ENCODE measurements at regions not wholly inside any gene's neighbourhood (a gene's known extent, or its start where the extent isn't known, plus 50 kb on each side); places are given as distances from the start of the nearest gene placed in this dataset.

DNA sequence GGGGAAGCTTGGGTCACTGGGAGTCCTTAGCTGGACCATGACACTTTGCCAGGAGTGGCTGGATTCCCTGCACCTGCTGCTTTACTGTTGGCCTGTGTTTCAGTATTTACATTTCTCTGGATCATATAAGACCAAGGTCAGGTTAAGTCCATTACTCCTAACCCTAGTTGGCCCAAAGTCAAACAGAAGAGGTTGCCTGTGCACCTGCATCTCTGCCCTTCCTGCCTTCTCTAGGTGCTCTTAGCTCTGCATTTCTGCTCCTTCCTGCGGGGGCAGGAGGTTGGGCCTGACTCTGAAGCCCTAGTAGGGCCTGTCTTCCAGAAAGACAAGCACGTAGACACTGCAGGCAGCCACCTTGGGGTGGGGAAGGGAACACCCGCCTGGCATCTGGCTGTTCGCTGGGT lies 124.3 kb downstream of the RPLP1 start:
- no peak for DNase-seq (ENCODE audit: low read depth in 3 of 3)

GRCh38 chr15:69577397-69577796 lies 124.8 kb downstream of the RPLP1 start:
- DNase-seq (ENCODE audit: low read depth in 3 of 3): no peak

- DNase-seq (ENCODE audit: low read depth in 3 of 3): no peak
Observed at GRCh38 chr15:69578252-69578651, 125.6 kb downstream of the RPLP1 start.

- DNase-seq (ENCODE audit: low read depth in 3 of 3): no peak
Observed at GRCh38 chr15:69578787-69579583, 126.4 kb downstream of the RPLP1 start.

DNA sequence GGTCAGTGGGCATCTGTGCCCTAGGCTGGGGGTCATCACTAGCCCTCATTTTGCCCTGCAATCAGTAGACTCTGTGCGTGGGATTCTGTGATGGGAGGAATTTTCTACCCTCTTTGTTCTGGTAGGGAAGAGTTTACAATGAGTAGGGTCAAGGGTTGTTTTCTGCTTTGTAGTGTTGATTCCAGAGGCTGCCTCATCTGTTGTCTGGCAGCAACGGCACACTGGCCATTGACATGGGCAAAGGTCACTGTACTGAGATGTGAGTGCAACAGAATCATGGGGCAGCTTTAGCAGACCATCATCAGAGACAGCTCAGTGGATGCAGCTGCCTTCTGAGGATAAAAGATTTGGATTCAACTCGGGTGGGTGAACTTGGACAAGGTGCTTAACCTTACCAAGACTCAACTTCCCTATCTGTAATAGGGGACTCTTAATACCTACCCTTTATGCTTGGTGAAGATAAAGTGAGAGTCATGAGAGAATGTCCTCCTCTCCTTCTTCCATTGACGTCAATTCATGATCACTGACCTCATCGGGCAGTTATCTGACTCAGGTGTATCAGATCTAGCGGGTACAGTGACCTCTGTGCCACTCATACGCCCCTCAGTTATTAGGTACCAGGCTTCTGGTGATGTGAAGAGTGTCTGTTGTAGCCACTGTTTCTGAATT lies 127.5 kb downstream of the RPLP1 start:
- DNase-seq (ENCODE audit: low read depth in 3 of 3): no peak

DNA sequence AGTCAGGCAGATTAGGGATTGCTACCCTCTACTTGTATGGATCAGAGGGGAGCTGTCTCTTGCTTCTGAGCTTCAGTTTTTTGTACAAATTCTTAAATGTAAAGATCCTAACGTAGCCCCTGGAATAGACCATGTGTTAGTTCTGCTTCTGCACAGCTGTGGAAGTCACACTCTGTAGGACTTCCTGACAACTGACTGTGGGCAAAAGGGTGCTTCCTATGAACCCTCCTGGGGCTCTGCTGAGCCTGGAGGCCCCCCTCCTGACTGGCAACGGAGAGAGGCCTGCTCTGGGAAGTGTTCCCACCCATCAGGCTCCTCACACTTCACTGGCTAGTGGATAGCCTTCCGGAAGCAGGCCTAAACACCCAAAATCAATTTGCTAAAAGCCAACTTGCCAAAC lies 131.0 kb downstream of the RPLP1 start:
- no peak for DNase-seq (ENCODE audit: low read depth in 3 of 3)

DNA sequence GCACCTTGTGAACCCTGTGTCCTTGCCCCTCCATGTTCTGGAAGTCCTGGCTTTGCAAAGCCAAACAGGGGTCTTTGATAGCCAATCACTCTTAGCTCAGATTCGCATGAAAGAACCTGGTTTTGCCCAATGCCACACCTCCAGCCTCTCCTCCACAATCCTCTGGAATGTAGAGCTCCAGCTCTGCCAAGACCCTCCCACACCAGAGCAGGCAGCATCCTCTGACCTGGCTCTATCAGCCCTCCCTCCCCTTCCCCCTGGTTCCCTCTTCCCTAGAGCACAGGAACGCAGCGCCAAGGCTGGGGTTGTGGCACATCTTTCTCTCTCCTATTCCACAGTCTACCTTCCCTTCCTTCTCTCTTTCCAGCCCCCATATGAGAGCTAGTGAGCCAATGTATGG lies 133.3 kb downstream of the RPLP1 start:
- DNase-seq (ENCODE audit: low read depth in 3 of 3): no peak

DNA sequence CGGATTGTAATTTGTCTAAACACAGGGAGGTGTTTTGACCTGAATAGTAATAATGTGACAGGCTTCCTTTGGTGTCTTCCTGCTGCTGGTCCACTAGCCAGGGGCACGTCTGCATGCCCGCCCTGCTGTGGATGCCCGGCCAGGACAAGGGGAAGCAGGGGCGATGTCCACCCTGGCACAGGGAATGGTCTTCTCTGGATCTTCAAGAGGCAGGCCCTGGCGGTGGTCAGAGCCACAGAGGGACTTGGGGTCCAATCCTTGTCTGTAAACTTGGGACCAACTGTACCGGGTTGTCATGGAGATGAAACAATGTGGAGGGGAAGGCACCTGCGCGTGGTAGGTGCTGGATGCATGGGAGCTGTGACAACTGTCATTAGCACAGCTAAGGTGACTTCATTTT lies 134.1 kb downstream of the RPLP1 start:
- no peak for DNase-seq (ENCODE audit: low read depth in 3 of 3)

DNA sequence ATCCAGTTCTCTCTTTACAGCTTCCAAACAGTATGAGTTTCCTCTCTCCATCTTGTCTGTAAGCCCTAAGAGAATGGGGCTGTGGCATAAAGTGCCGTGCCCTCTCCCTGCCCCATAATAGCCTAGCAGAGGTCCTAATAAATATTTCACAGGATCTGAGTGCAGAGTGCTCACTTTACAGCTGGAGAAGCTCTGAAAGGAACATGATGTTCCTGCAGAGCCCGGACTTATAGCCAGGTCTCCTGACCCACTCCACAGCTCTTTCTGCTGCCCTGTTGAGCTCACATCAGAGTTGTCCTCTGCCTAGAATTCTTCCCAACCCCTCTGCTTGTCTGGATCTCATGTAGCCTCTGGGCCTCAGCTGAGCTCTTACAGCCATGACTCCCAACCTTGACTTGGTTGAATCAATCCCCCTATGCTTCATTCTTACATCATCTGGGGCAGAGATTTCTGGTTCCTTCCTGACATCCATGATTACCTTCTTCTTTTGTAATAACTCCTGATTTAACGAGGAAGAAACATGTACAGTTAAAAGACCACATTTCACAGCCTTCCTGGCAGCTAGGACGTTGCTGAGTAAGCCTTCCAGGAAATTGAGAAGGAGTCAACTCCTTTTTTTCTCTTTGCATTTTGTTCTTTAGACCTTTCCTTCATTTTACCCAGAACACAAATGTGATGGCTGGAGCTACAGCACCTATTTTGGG lies 135.3 kb downstream of the RPLP1 start:
- DNase-seq (ENCODE audit: low read depth in 3 of 3): no peak

- DNase-seq (ENCODE audit: low read depth in 3 of 3): no peak
Observed at GRCh38 chr15:69590201-69590710, 137.6 kb downstream of the RPLP1 start.

- no peak for DNase-seq (ENCODE audit: low read depth in 3 of 3)
Observed at GRCh38 chr15:69590932-69591524, 138.4 kb downstream of the RPLP1 start.

DNA sequence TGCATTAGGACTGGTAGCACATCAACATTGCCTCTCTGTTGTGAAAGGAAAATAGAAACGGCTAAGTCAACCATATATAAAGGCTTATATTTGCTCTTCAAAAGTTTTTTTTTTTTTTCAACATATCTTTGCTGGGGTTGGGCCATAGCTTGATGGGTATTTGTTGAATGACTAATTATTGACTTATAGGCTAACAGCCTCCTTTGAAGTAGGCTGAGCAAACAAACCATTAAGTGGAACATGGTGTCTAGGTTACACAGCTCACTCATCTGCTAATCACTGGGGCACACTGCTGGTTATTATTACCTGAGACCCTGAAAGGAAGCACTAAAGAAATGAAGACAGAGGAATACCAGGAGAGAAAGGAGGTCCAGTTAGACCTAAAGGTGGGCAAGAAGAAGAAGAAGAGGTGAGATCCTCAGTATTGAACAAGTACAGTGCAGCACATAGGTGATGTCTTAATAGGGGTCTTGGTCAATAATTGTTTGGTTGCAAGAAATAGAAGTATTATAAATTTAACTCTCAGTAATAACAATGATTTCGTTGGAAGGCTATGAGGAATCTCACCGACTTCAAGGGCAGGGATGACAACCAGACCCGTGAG lies 139.4 kb downstream of the RPLP1 start:
- DNase-seq (ENCODE audit: low read depth in 3 of 3): no peak

DNA sequence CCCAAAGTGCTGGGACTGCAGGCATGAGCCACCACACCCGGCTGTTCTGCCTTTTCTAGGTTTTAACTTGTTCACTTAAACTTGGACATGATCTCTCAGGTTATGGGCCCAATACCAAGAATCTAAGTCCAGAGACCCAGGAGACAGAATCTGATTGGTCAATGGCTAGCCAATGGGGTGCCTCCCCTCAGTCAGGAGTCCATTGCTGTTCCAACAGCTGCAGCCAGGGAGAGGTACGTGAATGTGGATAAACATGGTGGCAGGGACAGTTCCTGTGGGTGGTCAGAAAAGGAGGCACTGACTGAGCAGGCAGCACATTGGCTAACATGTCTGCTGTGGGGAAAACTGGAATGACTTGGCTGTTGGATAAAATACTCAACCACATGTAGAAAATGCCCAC lies 140.3 kb downstream of the RPLP1 start:
- DNase-seq (ENCODE audit: low read depth in 3 of 3): no peak

DNA sequence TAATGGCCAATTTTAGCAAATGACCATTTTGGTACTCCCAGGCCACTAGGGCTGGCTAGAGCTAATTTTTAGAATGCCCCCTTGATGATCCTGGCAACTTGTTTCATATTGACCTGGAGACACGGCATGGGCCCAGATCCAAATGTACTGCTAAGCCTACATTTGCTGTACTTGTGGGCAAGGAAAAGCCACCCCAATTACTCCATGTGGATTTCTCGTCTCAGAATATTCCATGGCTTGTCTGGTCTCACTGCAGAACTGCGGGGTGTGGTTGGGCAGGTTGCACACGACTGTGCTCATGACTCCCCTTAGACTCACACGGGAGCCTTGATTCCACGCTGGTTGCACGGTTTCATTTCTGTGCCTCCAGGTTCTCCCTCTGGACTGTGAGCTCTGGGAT lies 140.9 kb downstream of the RPLP1 start:
- no peak for DNase-seq (ENCODE audit: low read depth in 3 of 3)

GRCh38 chr15:69593981-69594966 lies 141.7 kb downstream of the RPLP1 start:
- DNase-seq (ENCODE audit: low read depth in 3 of 3): no peak

- DNase-seq (ENCODE audit: low read depth in 3 of 3): no peak
Observed at GRCh38 chr15:69595009-69595791, 142.6 kb downstream of the RPLP1 start.

DNA sequence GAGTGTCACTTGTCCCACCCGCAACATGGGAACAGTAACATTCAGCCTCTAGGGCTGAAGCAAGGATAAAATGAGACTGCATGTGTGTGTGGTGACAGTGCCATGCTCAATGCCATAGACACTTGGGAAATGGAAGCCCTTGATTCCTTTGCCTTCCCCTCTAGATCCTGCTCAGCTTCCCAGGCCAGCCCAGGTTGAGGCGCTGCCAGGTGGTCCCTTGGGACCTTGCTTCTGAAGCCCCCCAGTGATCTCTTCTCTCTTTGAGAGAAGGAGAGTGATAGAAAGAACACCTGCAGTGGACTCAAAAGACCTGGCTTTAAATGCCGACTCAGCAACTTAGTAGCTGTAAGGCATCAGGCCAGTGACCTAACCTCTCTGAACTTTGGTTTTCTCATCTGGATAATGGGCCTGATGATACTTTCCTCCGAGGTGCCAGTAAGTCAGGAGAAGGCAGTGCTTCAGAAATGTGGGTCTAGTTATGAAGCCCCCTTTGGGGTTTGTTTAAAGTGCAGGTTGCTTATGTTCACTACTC lies 144.5 kb downstream of the RPLP1 start:
- no peak for DNase-seq (ENCODE audit: low read depth in 3 of 3)

DNA sequence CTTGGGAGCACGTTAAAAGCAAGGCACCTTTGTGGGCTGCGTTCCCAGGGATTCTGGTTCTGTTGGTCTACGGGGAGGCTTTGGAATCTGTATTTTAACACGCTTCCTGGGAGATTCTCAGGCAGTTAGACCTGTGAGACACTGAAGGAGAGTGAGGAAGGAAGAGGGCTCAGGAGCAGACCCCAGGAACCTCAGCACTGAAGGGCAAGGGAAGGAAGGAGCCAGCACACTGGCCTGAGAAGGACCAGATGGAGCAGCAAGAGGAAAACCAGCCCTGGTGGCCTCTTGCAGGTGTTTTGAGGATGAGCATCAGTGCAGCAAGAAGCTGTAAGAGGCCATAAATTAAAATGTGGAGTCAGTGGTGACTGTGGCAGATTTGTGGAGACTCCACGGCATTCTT lies 146.7 kb downstream of the RPLP1 start:
- DNase-seq (ENCODE audit: low read depth in 3 of 3): no peak

DNA sequence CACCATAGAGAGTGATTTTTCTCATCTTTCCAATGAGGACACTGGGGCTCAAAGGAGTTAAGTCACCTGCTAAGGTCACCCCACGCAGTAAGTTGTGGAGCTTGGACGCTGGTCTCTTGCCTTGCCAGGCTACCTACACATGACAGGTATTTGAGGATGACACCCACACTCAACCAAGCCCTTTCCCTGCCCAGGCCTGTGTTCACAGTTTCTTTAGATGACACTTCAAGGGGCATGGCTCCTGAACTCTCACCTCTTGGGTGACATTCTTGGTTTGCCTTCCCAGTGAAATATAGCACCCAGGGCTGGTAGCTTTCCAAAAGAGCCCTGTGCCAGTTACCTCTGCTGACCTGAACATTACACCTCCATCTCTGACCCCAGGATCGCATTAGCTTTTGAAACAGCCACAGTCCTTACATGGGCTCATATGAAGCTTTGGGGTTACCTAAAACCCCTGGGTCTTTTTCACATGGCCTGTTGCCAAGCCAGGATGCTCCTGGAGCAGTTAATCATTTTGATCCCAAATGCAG lies 148.0 kb downstream of the RPLP1 start:
- no peak for DNase-seq (ENCODE audit: low read depth in 3 of 3)
